SK-N-SH (cell line): ENCODE measurements at regions not wholly inside any gene's neighbourhood (a gene's known extent, or its start where the extent isn't known, plus 50 kb on each side); places are given as distances from the start of the nearest gene placed in this dataset.

Source experiments
- CTCF ChIP-seq: fragments of 200-600 bp; sonication (generic); IDR thresholded peaks from 2 replicates; pipeline ENCODE4 v1.6.1; 2017; ENCODE audit warnings: antibody characterized with exemption, mild to moderate bottlenecking, moderate library complexity
- ELF1 ChIP-seq: IDR thresholded peaks from 2 replicates; pipeline ENCODE4 v1.4.0; 2012
- NFIC ChIP-seq: IDR thresholded peaks from 2 replicates; pipeline ENCODE4 v1.4.0; 2012; ENCODE audit warnings: borderline replicate concordance
- RAD21 ChIP-seq: IDR thresholded peaks from 2 replicates; pipeline ENCODE4 v1.6.1; 2012; ENCODE audit warnings: mild to moderate bottlenecking, low read length
- RFX5 ChIP-seq: IDR thresholded peaks from 2 replicates; pipeline ENCODE4 v1.6.1; 2012; ENCODE audit warnings: mild to moderate bottlenecking, improper control_type of control experiment, low read length
- TEAD4 ChIP-seq: IDR thresholded peaks from 2 replicates; pipeline ENCODE4 v1.4.0; 2012; ENCODE audit warnings: mild to moderate bottlenecking, borderline replicate concordance; ENCODE audit not compliant: insufficient read depth
- USF2 ChIP-seq: fragments of 150-350 bp; IDR thresholded peaks from 2 replicates; pipeline ENCODE4 v1.6.1; 2017; ENCODE audit warnings: antibody characterized with exemption, low read length, low read depth, borderline replicate concordance

- TF ChIP-seq CTCF (no peak), TEAD4 (no peak), ELF1 (no peak), RAD21 (no peak), RFX5 (no peak), NFIC (no peak), USF2 (no peak)
Observed at GRCh38 chr18:44568342-44568741, 112.3 kb upstream of the SETBP1 start.
